ENCODE measurements at regions not wholly inside any gene's neighbourhood (a gene's known extent, or its start where the extent isn't known, plus 50 kb on each side); places are given as distances from the start of the nearest gene placed in this dataset.
"Not testable (repeated sequence)": the region's sequence is repeated elsewhere in the genome, so short reads cannot be mapped to it uniquely, and the experiment has no call there.

GRCh38 chr2:239561446-239562001, 160.7 kb upstream of the HDAC4 start:
- no peak for DNase-seq (ENCODE audit: low read depth in 1 of 2, low spot score in 1 of 2)

- DNase-seq (ENCODE audit: low read depth in 1 of 2, low spot score in 1 of 2), result no peak
These were observed 158.8 kb upstream of the HDAC4 start for GRCh38 chr2:239559417-239560261.

GRCh38 chr2:239558661-239559060, 157.8 kb upstream of the HDAC4 start:
- no peak for DNase-seq (ENCODE audit: low read depth in 1 of 2, low spot score in 1 of 2)

GRCh38 chr2:239557516-239557915, 156.7 kb upstream of the HDAC4 start:
- no peak for DNase-seq (ENCODE audit: low read depth in 1 of 2, low spot score in 1 of 2)

GRCh38 chr2:239555571-239555905, 154.7 kb upstream of the HDAC4 start:
- DNase-seq (ENCODE audit: low read depth in 1 of 2, low spot score in 1 of 2), result no peak

- DNase-seq (ENCODE audit: low read depth in 1 of 2, low spot score in 1 of 2), result no peak
These were observed 154.1 kb upstream of the HDAC4 start for GRCh38 chr2:239554766-239555570.

GRCh38 chr2:239553376-239554000, 152.7 kb upstream of the HDAC4 start:
- no peak for DNase-seq (ENCODE audit: low read depth in 1 of 2, low spot score in 1 of 2)

- DNase-seq (ENCODE audit: low read depth in 1 of 2, low spot score in 1 of 2), result no peak
These were observed 151.6 kb upstream of the HDAC4 start for GRCh38 chr2:239552213-239552926.

- DNase-seq (ENCODE audit: low read depth in 1 of 2, low spot score in 1 of 2), result no peak
These were observed 150.4 kb upstream of the HDAC4 start for GRCh38 chr2:239551206-239551605.

GRCh38 chr2:239550357-239550756, 149.5 kb upstream of the HDAC4 start:
- DNase-seq (ENCODE audit: low read depth in 1 of 2, low spot score in 1 of 2), result no peak

- no peak for DNase-seq (ENCODE audit: low read depth in 1 of 2, low spot score in 1 of 2)
These were observed 149.0 kb upstream of the HDAC4 start for GRCh38 chr2:239549711-239550255.

- DNase-seq (ENCODE audit: low read depth in 1 of 2, low spot score in 1 of 2), result no peak
These were observed 148.3 kb upstream of the HDAC4 start for GRCh38 chr2:239548965-239549595.

- DNase-seq (ENCODE audit: low read depth in 1 of 2, low spot score in 1 of 2), result peak; percentile 37 to 72
These were observed 147.6 kb upstream of the HDAC4 start for GRCh38 chr2:239548451-239548871.

- not testable (repeated sequence) for DNase-seq (ENCODE audit: low read depth in 1 of 2, low spot score in 1 of 2)
These were observed 146.3 kb upstream of the HDAC4 start for GRCh38 chr2:239547140-239547539.

- no peak for DNase-seq (ENCODE audit: low read depth in 1 of 2, low spot score in 1 of 2)
These were observed 145.7 kb upstream of the HDAC4 start for GRCh38 chr2:239546541-239546940.

GRCh38 chr2:239545741-239546392, 145.0 kb upstream of the HDAC4 start:
- DNase-seq (ENCODE audit: low read depth in 1 of 2, low spot score in 1 of 2), result no peak

- DNase-seq (ENCODE audit: low read depth in 1 of 2, low spot score in 1 of 2), result peak; percentile 18 to 46
These were observed 144.2 kb upstream of the HDAC4 start for GRCh38 chr2:239544918-239545465.

GRCh38 chr2:239544143-239544917, 143.5 kb upstream of the HDAC4 start:
- no peak for DNase-seq (ENCODE audit: low read depth in 1 of 2, low spot score in 1 of 2)

- no peak for DNase-seq (ENCODE audit: low read depth in 1 of 2, low spot score in 1 of 2)
These were observed 142.9 kb upstream of the HDAC4 start for GRCh38 chr2:239543702-239544101.

Data from activated CD4-positive, alpha-beta T cell treated with anti-CD3 and anti-CD28 coated beads, Interleukin-2, amount 50 U/mL, for 24 hours (primary cell).